ENCODE measurements at regions not wholly inside any gene's neighbourhood (a gene's known extent, or its start where the extent isn't known, plus 50 kb on each side); places are given as distances from the start of the nearest gene placed in this dataset.

DNA sequence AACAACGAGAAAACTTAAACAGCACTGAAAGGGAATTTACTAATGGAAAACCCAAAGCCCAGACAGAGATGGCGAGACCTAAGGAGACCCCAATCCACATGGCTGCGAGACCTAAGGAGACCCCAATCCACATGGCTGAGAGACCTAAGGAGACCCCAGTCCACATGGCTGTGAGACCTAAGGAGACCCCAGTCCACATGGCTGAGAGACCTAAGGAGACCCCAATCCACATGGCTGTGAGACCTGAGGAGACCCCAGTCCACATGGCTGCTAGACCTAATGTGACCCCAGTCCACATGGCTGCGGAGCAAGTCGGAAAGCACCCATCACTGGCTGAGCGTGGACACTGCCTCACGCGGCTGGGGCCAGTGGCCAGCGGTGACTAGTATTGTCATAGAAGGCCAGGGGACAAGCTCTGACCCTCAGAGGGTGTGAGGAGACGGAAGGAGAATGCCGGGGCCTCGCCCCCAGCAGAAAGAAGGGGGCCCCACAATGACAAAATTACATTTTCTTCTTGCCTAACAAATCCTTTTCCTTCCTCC is 241.8 kb downstream of the C16orf95 start:
- Mint-ChIP-seq H3K27me3 (ENCODE audit: low read depth in 2 of 2) (peaks cover 3 to 9% of the 10 kb centered on the region in 2 donors), H3K9me3 (peaks cover 2% of the 10 kb centered on the region in 2 donors), H3K4me1 (no peaks in the 10 kb centered on the region), H3K27ac (no peak overlapping the region), H3K4me3 (no peak overlapping the region), H3K36me3 (no peaks in the 10 kb centered on the region)
- no peak for ATAC-seq
- H3K4me1 ChIP-seq (ENCODE audit: control insufficient read depth, insufficient read depth, low read length), result no peaks in the 10 kb centered on the region
- TF ChIP-seq, protein P1, sequence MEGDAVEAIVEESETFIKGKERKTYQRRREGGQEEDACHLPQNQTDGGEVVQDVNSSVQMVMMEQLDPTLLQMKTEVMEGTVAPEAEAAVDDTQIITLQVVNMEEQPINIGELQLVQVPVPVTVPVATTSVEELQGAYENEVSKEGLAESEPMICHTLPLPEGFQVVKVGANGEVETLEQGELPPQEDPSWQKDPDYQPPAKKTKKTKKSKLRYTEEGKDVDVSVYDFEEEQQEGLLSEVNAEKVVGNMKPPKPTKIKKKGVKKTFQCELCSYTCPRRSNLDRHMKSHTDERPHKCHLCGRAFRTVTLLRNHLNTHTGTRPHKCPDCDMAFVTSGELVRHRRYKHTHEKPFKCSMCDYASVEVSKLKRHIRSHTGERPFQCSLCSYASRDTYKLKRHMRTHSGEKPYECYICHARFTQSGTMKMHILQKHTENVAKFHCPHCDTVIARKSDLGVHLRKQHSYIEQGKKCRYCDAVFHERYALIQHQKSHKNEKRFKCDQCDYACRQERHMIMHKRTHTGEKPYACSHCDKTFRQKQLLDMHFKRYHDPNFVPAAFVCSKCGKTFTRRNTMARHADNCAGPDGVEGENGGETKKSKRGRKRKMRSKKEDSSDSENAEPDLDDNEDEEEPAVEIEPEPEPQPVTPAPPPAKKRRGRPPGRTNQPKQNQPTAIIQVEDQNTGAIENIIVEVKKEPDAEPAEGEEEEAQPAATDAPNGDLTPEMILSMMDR (IDR thresholded peaks at IDR 0.05), result no peak
- intact Hi-C loops (cut with micrococcal nuclease), result loop anchor here (5.0 kb wide), 1 partner anchor 513 kb away; no protein-coding TSS in a partner anchor
- no peak for DNase-seq
- H3K4me3 ChIP-seq (ENCODE audit: low read length), result no peak overlapping the region
- H3K36me3 ChIP-seq (ENCODE audit: control insufficient read depth, insufficient read depth, low read length), result no peaks in the 10 kb centered on the region
- no peaks in the 10 kb centered on the region for H3K9me3 ChIP-seq (ENCODE audit: control insufficient read depth, insufficient read depth, low read length)
- H3K27ac ChIP-seq (ENCODE audit: low read length), result no peak overlapping the region
- H3K27me3 ChIP-seq (ENCODE audit: control insufficient read depth, insufficient read depth, low read length), result no peaks in the 10 kb centered on the region
- WGBS (ENCODE audit: insufficient coverage), result 92% methylated on average over 10 of the region's 12 CpGs

DNA sequence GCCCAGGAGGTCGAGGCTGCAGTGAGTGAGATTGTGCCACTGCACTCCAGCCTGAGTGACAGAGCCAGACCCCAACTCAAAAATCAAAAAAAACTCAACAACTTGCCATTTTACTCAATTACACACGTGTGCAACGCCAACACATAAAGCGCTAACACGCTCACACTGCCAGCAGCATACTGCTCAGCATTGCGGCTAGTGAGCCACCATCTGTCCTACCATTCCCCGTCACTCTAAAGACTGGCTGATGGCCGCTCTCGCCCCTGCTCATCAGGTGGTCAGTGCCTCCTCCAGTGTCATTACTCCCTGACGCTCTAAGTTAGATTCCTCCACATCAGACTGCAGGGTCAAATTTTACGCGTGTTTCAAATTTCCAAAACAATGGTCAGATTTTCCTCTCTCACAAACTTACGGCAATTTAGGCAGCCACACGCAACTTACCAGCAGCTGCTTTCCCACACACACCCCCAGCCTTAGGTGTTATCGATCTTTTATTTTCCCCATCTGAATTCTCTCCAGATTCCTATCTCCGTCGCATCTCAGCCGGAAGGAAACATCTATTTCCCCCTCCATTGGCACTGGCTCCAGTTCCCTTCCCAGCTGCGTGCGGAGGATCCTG is 240.8 kb downstream of the C16orf95 start:
- H3K27me3 ChIP-seq (ENCODE audit: control insufficient read depth, insufficient read depth, low read length), result no peaks in the 10 kb centered on the region
- Mint-ChIP-seq H3K4me1 (no peaks in the 10 kb centered on the region), H3K27me3 (ENCODE audit: low read depth in 2 of 2) (peaks cover 5 to 7% of the 10 kb centered on the region in 2 donors), H3K27ac (no peak overlapping the region), H3K4me3 (no peak overlapping the region), H3K9me3 (peaks cover 6 to 8% of the 10 kb centered on the region in 2 donors), H3K36me3 (no peaks in the 10 kb centered on the region)
- no peaks in the 10 kb centered on the region for H3K4me1 ChIP-seq (ENCODE audit: control insufficient read depth, insufficient read depth, low read length)
- DNase-seq (no peak), ATAC-seq (no peak)
- H3K4me3 ChIP-seq (ENCODE audit: low read length), result no peak overlapping the region
- TF ChIP-seq, protein P1 (IDR thresholded peaks at IDR 0.05), result no peak
- no peak overlapping the region for H3K27ac ChIP-seq (ENCODE audit: low read length)
- WGBS (ENCODE audit: insufficient coverage), result 91% methylated on average over 20 of the region's 20 CpGs
- intact Hi-C loops (cut with micrococcal nuclease), result loop anchor here (5.0 kb wide), 1 partner anchor 514 kb away; no protein-coding TSS in a partner anchor
- H3K36me3 ChIP-seq (ENCODE audit: control insufficient read depth, insufficient read depth, low read length), result no peaks in the 10 kb centered on the region
- H3K9me3 ChIP-seq (ENCODE audit: control insufficient read depth, insufficient read depth, low read length), result peaks cover 4% of the 10 kb centered on the region

DNA sequence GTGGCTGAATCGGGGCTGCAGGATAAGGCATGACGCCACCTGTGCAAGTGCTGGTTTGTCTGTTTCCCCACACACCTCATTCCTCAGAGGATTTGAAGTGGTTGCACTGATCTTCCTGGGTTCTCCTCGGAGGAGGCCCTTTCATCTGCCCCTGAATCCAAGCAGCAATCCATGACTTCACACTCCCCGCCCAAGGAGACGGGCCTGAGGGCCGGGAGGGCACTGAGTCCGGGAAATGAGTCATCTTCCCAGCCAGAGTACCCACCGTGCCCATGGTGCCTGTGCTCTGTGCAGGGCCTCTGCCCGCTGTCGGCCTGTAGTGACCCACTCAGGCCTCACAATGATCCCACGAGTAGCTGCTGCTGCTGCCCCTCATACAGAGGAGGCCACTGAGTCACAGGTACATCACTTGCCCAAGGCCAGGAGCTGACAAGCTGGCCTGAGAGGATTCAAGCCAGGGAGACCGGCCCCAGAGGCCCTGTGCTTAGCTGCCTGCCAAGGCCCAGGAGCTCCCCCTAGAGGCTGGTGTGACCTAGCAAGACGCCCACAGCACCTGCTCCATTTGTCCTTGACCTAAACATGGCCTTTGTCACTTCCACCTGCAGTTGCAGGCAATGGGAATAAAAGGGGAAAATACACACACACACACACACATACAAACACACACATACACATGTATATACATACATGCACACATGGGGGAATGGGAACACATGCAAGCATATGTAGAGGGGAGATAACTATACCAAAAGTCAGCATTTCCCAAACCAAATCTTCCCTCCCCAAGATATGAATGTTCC is 240.0 kb downstream of the C16orf95 start:
- H3K4me1 Mint-ChIP-seq, result no peaks in the 10 kb centered on the region
- Histone ChIP-seq H3K36me3 (ENCODE audit: control insufficient read depth, insufficient read depth, low read length) (no peaks in the 10 kb centered on the region), H3K27me3 (ENCODE audit: control insufficient read depth, insufficient read depth, low read length) (no peaks in the 10 kb centered on the region), H3K4me3 (ENCODE audit: low read length) (no peak overlapping the region), H3K27ac (ENCODE audit: low read length) (no peak overlapping the region), H3K4me1 (ENCODE audit: control insufficient read depth, insufficient read depth, low read length) (no peaks in the 10 kb centered on the region), H3K9me3 (ENCODE audit: control insufficient read depth, insufficient read depth, low read length) (peaks cover 8% of the 10 kb centered on the region)
- peak; percentile 25 to 26 for DNase-seq
- WGBS (ENCODE audit: insufficient coverage), result 74% methylated on average over 12 of the region's 13 CpGs
- peaks cover 8 to 10% of the 10 kb centered on the region in 2 donors for H3K9me3 Mint-ChIP-seq
- intact Hi-C loops (cut with micrococcal nuclease), result loop anchor here (5.0 kb wide), 1 partner anchor 515 kb away; no protein-coding TSS in a partner anchor
- ATAC-seq, result peak in 1 of 3 donors; percentile 55
- no peak overlapping the region for H3K27ac Mint-ChIP-seq
- H3K36me3 Mint-ChIP-seq, result no peaks in the 10 kb centered on the region
- peaks cover 5 to 7% of the 10 kb centered on the region in 2 donors for H3K27me3 Mint-ChIP-seq (ENCODE audit: low read depth in 2 of 2)
- H3K4me3 Mint-ChIP-seq, result no peak overlapping the region
- TF ChIP-seq, protein P1 (IDR thresholded peaks at IDR 0.05), result peak; percentile 22

Data from natural killer cell (primary cell).